Endometrium (tissue), 2 donors: ENCODE measurements at regions not wholly inside any gene's neighbourhood (a gene's known extent, or its start where the extent isn't known, plus 50 kb on each side); places are given as distances from the start of the nearest gene placed in this dataset.

ENCODE experiments used
- FAIRE-seq: peaks from 2 replicates; lab custom pipeline; 2012; peaks lifted over from hg19 to GRCh38; lab: Jason Lieb, UNC
- donor health status: control.
- donor health status: control.

GRCh38 chr6:165985806-165986299, 181.8 kb downstream of the TBXT start:
- FAIRE-seq: no peak

GRCh38 chr6:165985281-165985805, 182.3 kb downstream of the TBXT start:
- no peak for FAIRE-seq

GRCh38 chr6:165984729-165985275, 182.8 kb downstream of the TBXT start:
- FAIRE-seq: no peak

DNA sequence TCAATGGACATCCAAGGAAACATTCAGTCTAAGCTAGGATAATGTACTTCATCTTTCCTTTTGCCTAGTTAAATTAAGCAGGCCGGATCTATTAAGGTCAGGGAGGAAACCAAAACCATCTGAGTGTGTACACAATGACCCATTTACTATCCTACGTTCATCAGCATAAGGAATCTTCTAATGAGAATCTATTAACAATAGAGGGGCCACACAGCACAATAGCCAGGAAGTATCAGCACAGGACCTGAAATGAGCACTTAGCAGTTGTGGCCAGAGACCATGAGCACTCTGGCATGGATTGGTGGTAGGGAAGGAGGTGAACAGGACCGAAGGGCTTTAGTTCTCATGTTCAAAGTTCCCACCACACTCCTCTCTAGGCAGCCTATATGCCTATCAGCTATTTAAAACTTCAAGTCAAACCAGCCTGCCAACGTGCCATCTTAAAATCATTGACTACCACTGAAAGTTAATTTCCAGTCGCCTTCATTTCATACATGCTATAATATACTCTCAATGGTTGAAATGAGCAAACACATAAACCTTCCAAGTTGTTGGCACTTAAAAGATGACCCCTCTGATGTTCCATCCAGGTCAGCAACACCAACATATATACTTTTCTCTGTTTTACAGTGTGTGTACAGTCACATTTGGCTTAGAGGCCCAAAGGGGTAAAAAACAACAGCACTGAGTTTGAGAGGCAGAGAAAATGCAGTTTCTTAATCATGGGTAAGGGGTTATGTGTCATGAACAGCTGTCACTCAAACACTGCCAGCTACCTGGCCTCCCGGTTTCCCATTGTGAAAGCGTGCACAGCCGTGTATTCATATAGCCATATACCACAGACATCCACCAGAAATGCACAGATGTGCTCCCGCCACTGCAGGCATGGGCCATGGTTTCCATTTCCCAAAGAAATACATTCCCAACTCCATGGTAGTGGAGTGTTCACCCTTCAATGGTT, 184.3 kb downstream of the TBXT start:
- no peak for FAIRE-seq

DNA sequence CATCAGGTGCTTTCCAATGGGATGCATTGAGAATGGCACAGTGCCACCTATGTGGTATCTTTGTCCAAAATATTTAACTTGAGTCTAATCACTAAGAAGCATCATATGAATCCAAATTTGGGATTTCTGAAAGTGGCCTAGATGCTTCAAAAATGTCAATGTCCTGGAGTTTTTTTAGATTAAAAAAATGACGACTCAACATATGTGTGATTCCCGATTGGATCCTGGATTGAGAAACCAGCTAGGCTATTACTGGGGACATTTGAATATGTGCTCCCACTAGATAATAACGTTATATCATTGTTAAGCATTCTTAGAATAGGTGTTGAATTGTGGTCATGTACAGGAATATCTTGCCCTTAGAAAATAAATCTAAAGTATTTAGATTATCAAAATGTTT, 189.2 kb downstream of the TBXT start:
- FAIRE-seq: no peak

DNA sequence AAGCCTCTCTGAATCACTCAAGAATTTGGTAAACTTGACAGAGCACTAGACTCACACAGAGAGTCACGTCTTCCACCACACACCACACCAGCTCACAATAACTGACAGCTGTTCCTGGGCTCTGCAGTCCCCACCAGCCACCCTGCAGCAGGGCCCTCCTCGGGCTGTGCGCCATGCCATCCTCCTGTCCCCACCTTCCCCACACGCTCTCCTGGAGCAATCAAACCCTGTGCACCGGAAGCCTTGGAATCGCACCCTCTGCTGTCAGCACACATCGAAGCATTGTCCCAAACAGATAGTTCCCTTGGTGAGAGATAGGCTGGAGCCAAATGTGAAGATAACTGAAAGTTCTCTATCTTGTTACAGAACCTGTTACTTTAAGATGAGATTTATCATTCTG, 191.0 kb downstream of the TBXT start:
- no peak for FAIRE-seq

GRCh38 chr6:165974817-165975216, 192.8 kb downstream of the TBXT start:
- no peak for FAIRE-seq

DNA sequence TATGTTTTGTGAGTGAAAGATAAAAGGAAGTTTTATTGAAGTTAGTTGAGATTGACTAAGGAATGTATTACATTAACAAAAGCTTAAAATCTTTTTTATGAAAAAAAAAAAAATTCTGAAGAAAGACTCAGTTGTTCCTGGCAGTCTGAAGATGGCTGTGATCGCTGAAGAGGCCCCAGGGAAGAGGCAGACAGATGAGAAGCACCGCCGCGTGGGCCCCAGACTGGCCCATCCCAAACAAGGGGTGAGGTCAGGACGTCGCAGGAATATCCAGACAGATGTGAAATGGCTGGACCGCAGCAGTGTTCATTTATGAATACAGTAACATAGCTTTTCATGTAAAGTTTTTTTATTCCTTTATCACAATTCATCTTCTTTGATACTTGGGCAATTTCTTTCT, 194.2 kb downstream of the TBXT start:
- no peak for FAIRE-seq

DNA sequence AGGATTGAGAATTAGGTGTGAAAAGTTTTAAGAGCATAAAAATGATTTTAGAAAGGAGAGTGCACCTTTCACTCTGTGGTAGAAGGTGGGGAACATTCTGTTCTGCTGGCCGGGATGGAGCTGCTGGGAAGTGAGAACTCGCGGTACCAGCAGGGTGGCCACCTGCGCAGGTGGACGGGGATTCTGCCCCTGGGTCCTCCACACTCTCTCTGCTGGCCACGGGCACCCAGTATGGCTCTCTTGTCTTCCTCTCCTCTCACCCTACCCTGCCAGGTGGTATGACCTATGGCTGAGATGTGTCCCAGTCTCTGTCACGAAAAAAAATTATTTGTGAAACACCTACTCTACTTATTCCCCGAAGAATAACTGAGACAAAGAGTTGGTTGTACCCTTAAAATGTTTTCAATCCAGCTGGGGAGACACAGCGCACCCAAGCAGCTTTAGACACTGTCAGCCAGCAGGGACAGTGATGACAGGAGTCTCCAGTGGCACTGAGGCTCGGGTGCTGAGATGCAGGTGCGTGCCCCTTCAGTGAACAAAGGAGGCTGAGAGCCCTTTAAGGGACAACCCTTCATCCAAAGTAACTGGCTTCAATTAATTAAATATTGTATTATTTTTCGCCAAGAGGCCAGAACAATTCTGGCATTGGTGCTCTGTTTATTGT, 195.4 kb downstream of the TBXT start:
- no peak for FAIRE-seq

DNA sequence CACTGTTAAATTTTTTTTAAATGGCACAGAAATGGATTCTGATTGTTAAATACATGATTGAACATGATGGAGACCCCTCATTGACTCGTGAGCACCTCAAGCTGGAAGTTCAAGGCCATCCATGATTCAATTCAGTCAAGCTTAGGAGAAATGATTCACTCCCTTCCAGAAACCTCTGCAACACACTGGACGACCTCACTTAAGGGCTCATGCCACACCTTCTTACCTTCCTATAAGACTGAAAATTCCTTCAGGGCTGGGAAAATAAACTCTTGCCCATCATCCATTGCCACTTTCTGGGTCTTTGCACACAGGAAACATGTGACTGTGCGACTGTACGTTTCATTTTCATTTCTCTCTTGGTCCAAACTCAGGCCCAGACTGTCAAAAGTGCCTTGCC, 196.4 kb downstream of the TBXT start:
- no peak for FAIRE-seq

GRCh38 chr6:165970001-165970400, 197.7 kb downstream of the TBXT start:
- FAIRE-seq: no peak

DNA sequence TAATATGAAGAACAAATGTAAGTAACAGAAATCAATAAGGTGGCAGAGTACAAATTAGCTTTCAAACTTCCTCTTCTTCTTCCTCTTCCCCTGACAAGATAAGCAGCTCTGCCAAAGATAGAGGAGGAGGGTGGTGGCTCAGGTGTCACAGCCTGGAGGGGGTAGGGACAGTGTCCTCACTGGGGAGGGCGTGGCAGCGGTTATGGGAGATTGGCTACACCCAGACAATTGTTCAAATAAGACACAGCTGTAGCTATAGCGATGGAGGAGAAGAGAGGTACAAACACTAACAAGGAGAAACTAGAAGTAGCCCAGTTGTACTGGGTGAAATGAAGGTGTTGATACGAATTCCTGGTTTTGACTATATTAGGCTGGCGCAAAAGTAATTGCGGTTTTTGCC, 198.5 kb downstream of the TBXT start:
- no peak for FAIRE-seq

- FAIRE-seq: no peak
These were observed 199.2 kb downstream of the TBXT start for GRCh38 chr6:165968408-165968807.

GRCh38 chr6:165967810-165968407, 199.7 kb downstream of the TBXT start:
- FAIRE-seq: no peak

- no peak for FAIRE-seq
These were observed 203.9 kb downstream of the TBXT start for GRCh38 chr6:165963750-165964149.

GRCh38 chr6:165962366-165962765, 205.3 kb downstream of the TBXT start:
- FAIRE-seq: no peak

DNA sequence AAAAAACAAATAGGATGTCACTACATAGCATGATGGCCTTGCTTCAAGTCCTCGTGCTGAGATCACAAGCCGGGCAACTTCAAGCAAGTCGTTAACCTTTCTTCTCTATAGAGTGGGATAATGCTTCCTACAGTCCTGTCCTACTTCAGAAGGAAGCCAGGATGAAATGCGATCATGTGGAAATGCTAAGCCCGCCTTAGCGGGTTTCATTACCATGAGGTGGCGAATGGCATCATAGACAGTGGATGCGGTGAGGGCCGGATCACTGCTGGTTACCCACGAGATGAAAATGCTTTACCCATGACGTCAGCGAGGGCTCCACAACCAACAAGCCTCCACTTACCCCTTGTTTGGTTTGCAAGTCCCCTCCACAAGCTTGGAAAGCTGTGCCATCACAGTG, 206.4 kb downstream of the TBXT start:
- no peak for FAIRE-seq

GRCh38 chr6:165960695-165961094, 207.0 kb downstream of the TBXT start:
- no peak for FAIRE-seq

DNA sequence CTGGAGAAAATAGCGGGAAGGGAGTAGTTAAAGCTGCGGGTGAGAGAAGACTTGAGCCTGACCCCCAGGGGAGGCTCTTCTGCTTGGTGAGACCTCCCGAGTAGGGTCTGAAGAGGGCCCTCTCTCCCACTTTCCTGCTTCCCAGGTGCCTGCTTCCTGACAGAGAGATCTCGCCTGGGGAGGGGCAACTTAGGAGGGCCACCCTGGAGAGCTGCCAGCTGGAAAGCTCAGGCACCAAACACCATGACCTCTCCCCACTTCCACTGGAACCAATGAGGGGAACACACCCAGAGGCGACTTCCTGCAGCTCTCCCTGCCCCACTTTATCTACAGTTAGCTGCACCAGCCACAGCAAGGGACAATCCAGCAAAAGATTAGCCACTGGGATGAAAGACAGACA, 208.0 kb downstream of the TBXT start:
- FAIRE-seq: no peak

GRCh38 chr6:165956874-165957273, 210.8 kb downstream of the TBXT start:
- FAIRE-seq: no peak

DNA sequence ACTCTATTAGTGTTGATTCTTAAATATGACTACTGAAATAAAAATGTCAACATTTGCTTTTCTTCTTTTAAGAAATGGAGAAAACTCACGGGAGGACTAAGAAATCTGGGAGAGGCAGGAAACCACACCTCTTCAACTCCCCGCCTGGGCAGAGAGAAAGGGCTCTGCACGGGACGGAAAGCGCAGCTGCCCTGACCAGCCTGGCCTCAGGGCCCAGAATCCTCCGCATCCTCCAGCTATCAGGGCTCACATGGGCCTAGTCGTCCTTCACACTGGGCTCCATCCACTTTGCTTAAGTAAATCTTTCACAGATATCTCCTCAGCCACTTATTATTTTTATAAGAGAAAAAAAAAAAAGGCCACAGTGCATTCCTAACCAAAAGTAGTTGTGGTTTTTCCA, 215.1 kb downstream of the TBXT start:
- FAIRE-seq: no peak

DNA sequence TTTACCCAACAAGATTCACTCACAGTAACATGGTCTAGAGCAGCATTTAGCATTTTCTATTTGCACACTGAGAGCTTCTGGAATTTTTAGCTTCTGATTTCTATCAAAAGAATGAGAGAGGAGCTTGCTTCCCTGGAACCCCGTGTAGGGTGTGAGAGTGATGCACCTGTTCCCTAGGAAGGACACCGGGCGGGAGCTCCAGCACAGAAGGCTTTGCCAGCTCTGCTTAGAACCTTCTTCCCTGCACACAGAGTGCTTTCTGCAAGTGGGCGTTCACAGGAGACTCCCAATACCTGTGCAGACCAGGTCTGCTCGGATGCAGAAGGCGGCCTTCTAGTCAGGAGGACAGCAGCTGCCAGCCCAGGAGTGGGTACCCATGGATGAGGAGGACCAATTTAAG, 217.3 kb downstream of the TBXT start:
- no peak for FAIRE-seq
